NCI-H82 (cell line): ENCODE measurements at regions not wholly inside any gene's neighbourhood (a gene's known extent, or its start where the extent isn't known, plus 50 kb on each side); places are given as distances from the start of the nearest gene placed in this dataset.
A peak's percentile ranks its signal among the peaks of the same experiment; 100 is the strongest.

ENCODE experiments used
- DNase-seq: peaks from one replicate; lab custom pipeline; 2025; lab: John Stamatoyannopoulos, UW

DNA sequence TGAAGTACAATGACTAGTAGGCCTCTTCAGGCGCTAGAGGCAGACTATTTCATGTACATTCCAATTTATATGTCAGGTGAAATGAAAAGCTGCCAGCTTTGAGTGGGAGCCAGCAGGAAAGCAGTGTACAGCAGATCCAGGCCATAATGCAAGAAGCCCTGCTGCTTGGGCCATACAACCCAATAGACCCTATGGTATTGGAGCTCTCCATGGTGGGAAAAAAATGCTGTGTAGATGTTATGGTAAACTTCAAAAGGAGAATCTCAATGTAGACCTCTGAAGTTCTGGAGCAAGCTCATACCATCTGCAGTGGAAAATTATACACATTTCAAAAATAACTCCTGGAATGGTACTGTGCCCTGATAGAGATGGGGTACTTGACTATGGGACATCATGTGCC lies 71.5 kb upstream of the CD82 start:
- DNase-seq: no peak

DNA sequence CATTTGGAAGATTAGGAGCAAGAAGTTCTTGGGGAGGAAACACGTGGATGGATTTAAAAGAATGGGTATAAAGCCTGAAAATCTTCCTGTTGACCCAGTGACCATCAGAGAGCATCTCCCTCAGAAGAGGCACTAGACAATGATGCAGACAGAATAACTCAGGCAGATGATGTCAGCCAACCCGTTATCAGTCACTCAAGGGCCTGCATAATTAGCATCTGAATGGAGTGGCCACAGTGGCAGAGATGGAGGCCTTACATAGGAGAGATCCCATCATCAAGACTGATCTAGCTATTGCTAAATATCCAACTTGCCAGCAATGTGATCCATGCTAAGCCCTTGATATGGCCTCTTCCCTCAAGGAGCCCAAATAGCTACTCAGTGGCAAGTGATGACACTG lies 70.7 kb upstream of the CD82 start:
- no peak for DNase-seq

DNA sequence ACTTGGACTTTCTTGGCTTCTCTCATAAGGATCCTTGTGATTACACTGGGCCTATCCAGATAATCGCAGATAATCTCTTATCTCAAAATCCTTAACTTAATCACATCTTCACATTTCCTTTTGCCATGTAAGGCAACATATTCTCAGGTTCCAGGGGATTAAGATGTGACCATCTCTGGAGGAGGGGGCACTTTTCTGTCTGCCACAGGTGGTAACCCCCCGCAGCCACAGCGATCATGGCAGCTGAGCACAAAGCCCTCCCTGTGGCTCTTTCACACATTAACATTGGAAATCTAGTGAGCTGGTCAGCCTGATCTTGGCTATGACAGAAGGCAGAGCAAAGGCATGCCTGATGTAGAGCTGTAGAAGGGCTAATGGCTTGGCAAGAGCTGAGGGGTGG lies 69.1 kb upstream of the CD82 start:
- DNase-seq: peak; percentile 79

DNA sequence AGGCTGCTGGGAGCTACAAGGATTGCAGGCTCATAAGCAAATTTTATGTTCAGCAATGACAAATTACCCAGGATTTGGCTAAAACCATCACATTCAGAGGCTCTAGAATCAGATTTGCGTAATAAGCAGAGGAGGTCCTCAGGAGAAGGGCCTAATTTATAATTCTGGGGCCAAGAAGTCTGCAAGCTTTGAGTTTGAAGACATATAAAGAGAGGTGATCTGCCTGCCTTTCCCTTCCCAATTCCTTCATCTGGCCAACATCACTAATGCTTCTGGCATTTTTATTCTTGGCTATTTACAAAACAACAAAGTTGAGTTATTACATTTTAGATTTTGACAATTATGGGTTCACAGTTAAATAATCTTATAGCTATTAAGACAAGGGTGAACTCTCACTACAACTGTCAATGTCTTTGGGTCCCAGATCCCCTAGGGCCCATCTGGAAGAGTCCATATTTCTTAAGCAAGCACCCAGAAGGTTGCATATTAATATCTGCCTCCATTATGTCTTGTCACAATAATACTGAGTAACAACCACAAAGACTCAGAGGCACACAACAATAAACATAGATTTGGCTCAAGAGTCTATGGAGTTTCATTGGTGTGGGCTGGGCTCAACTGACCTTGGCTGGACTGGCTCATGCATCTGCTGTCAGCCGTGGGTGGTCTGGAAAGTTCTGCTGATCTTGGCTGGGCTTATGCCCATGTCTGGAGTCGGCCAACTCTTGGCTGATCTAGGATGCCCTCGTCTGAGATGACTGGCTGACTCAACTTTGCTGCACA lies 67.2 kb upstream of the CD82 start:
- DNase-seq: no peak

DNA sequence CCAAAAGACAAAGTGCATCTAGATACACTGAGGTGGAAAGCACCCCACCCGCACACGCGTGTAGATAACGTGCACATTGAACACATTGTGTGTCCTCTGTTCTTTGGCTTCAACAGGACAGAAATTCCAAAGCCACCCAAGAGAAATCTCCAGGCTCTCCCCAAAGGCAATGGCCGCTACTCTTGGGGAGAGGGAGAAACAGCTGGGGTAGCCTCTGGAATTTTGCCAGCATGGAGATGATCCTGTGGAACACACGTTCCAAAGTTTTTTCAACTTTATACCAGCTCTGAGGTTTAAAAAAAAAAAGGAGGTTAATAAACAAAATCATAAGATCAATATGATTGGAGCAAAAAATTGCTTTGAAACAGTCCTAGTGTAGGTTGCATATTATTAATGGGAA lies 63.0 kb upstream of the CD82 start:
- no peak for DNase-seq

DNA sequence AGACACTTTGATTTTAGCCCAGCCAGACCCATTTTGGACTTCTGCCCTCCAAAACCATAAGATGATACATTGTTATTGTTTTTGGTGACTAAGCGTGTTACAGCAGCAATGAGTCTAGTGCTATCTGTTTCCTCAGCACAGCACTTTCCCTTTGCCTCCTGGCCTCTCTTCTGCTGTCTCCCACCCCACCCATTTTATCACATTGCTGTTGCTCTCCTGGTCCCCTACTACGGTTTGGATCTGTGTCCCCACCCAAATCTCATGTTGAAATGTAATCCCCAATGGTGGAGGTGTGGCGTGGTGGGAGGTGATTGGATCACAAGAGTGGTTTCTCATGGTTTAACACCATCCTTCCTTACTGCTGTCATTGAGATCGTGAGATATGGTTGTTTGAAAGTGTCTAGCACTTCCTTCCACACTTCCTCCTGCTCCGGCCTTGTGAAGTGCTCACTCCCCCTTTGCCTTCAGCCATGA lies 59.8 kb upstream of the CD82 start:
- no peak for DNase-seq

DNA sequence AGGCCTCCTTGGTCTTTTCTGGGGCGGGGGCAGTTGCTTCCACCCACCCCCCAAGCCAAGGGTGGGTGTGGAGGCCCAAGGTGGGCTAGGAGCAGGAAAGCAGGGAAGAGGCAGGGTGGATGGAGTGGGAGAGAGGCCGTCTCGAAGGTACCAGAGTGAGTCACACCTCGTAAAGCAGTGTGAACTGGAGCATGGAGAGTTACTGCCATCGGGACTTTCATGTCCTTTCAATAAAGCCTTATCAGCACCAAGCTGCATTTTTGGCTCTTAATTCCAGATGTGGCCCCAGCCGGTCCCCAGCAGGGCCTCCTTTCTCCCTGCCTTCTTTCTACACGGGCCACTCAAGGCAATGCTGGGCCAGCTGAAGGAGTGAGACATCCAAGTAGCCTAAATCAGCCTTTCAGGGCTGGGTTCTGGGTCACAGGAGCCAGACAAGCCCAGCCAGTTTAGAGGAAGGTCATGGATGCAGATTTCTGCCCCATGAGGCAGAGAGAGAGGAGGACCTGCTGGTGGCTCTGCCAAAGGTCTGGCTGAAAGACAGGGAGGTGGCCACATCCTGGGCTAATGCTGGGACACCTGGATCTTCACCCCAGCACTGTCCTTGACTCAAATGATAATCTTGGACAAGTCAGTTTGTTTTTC lies 59.0 kb upstream of the CD82 start:
- no peak for DNase-seq

DNA sequence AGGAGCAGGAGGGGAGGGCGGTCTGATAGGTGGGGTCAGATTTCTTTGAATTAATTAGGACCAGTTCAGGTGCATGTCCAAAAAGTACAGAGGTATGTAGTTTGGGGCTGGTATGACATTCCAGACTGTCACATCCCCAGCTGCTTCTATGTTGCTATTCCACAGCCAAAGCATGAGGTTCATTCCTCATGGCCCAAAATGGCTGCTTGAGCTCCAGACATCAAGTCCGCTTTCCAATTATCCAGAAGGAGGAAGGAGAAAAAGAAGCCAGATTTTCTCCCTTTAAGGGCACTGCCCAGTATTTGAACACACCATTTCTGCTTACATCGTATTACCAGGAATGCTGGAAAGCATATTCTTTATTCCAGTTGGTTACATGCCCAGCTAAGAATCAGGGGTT lies 58.0 kb upstream of the CD82 start:
- DNase-seq: no peak

DNA sequence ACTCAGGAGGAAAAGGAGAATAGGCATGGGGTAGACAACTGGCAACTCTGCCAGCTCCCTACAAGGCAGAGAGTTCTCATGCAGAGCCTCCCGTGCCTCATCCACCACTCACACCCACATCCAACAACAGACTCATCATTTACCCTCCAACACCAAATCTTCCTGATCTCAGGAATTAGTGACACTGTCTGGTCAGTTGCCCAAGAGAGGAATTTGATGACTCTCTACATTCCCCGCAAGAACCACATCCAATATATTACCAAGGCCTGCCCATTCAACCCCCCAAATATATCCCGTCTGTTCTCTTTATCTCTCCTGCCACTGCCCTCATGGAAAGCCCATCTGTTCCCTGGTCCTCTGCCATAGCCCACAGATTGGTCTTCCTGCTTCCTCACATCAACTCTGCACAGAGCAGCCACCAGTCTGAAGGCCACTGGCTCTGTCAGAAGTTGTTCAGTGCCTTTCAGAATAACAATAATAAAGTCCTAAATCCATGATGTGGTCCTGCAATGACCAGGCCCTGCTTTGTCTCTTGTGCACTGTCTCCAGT lies 57.5 kb upstream of the CD82 start:
- DNase-seq: peak; percentile 4

DNA sequence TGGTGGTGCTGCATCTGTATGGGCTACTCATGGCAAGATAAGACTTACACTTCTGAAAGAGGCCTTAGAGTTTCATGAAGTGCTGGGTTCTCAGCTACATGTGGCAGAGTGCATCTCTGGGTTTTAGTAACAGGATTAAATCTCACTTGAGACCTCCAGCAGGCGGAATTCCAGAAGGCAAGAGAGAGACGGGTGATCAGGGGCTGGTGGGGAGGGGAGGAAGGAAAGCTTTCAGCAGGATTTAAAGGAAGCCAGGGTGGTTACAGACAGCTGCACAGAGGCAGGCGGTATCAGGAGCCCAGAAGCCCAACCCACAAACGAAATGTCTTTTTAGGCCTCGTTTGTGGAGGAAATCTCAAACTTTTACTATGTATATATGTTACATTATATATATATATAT lies 56.2 kb upstream of the CD82 start:
- peak; percentile 93 for DNase-seq

DNA sequence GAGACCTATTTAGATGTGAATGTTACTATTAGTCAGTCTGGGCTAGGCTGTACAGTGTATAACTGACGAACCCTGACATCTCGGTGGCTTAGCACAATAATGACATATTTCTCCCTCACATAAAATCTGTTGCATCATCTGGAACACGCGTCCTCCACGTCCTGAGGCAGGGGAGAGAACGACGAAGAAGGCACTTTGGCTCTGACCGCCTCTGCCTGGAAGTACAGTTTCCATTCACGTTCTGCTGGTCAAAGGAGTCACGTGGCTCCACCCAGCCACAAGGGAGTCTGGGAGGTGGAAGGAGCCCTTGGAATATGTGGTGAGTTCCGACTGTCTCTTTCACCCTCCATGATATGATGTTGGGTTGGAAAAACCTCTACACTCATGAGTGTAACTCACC lies 55.1 kb upstream of the CD82 start:
- no peak for DNase-seq

DNA sequence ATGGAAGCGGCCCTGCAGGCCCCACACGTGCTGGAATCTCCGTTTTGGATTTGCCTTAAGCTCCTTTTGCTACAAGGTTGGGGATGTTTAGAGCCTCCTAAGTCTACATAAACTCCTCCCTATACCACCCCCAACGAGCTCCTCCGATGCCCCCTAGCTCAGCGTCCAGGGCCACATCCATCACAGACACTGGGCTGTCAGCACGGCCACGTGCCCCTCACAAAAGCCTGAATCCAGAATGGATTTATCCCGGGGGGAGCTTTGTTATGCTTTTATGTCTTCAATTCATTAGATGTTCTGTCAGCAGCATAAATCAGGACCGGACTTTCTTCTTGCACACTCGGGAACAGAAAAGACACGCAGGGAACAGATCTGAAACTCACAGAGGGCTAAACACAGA lies 52.6 kb upstream of the CD82 start:
- peak; percentile 48 for DNase-seq

DNA sequence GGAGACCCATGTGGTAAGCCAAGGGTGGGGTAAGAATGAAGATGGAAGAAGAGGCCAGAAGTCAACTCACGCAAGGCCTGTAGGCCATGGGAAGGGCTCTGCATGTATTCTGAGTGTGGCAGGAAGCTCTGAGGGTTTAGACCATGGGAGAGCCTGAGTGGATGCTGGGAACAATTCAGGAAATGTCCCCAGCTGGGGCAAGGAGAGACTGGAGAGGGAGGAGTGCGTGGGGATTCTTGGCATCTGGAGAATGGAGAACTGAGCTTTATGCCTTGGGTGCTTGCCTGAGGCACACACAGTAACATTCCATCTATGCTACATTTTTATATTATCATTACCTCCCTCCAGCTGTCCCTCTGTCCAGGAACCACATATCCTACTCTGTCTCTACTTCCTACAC lies 50.4 kb upstream of the CD82 start:
- no peak for DNase-seq
